Right lobe of liver (tissue), 6 donors: ENCODE measurements at regions not wholly inside any gene's neighbourhood (a gene's known extent, or its start where the extent isn't known, plus 50 kb on each side); places are given as distances from the start of the nearest gene placed in this dataset.

Experiments used
- ATAC-seq, 4 donors: fragments of 200-7000 bp; cut with Tn5 transposase; one replicate each; pipeline ENCODE4 v1.9.1; 2020; ENCODE audit warnings: mild to moderate bottlenecking in 4 of 4, moderate library complexity in 4 of 4
- DNase-seq, 3 donors: peaks; one replicate each; pipeline ENCODE4 v3.0.0-alpha.2; 2020
- H3K27ac ChIP-seq, 3 donors: fragments of 200-600 bp; one replicate each; pipeline ENCODE4 v1.8.0; 2022
- H3K27me3 ChIP-seq, 2 donors: fragments of 200-600 bp; one replicate each; pipeline ENCODE4 v1.8.0; 2022
- H3K36me3 ChIP-seq, 4 donors: fragments of 200-600 bp; sonication (generic) in 1 of 4; one replicate each; pipeline versions ENCODE4 v1.5.1 to v1.8.0; 2017 to 2022; ENCODE audit warnings: control low read depth in 1 of 4
- H3K4me1 ChIP-seq, 4 donors: fragments of 200-600 bp; sonication (generic) in 1 of 4; one replicate each; pipeline versions ENCODE4 v1.5.1 to v1.8.0; 2017 to 2022; ENCODE audit warnings: control low read depth in 1 of 4
- H3K4me3 ChIP-seq, 3 donors: fragments of 200-600 bp; one replicate each; pipeline ENCODE4 v1.8.0; 2022
- H3K9me3 ChIP-seq, 4 donors: fragments of 200-600 bp; sonication (generic) in 1 of 4; one replicate each; pipeline versions ENCODE4 v1.5.1 to v1.8.0; 2017 to 2022; ENCODE audit warnings: control low read depth in 1 of 4
- CTCF ChIP-seq, 4 donors: fragments of 200-600 bp in 3 of 4; fragments of 450-650 bp in 1 of 4; IDR thresholded peaks; one replicate each; pipeline versions ENCODE4 v1.5.1 to v1.8.0; 2016 to 2022; ENCODE audit warnings: antibody characterized with exemption in 4 of 4, mild to moderate bottlenecking in 2 of 4
- POLR2A ChIP-seq: fragments of 450-650 bp; IDR thresholded peaks from one replicate; pipeline ENCODE4 v1.6.1; 2017; ENCODE audit warnings: antibody characterized with exemption, mild to moderate bottlenecking
- WGBS: methylation state at CpG from one replicate; pipeline ENCODE4 v1.1.6; 2018; ENCODE audit warnings: low coverage, low lambda C conversion rate; ENCODE audit not compliant: insufficient coverage; ENCODE audit errors: missing lambda C conversion rate; 5-methylcytosine and 5-hydroxymethylcytosine counted together
- intact Hi-C, 2 donors: fragments of 100-400 bp; cut with DNase I; formaldehyde crosslinking; loops; one replicate each; pipeline versions ENCODE4 v1.11.2 to v1.14.1; 2022
- donor health status: DM: no; HTN: yes; CAD: no.
- donor health status: DM: no; HTN: no; CAD: no.
- donor health status: DM: no; HTN: no; CAD: no.
- donor health status: DM: no; HTN: yes; CAD: no.
- donor health status: DM: no; HTN: yes; CAD: no.

DNA sequence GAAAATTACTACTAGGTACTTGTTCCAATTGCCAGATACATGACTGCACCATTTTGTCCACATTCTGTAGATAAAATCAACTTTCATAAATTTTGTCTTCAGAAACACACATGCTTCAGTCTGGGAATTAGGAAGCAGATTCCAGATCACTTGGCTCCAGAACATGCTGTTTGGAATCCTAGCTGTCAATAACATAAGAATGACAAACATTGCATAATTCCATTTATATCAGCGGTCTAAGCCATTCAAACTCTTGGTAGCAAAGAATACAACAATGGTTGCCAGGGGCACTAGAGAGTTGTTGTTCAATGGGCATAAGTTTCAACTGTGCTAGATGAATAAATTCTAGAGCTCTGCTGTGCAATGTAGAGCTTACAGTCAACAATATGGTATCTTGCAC, 1112.1 kb upstream of the AGA start:
- no peaks in the 10 kb centered on the region for H3K4me1 ChIP-seq
- H3K36me3 ChIP-seq, result no peaks in the 10 kb centered on the region
- no peak overlapping the region for H3K27ac ChIP-seq
- H3K4me3 ChIP-seq, result no peak overlapping the region
- no peaks in the 10 kb centered on the region for H3K27me3 ChIP-seq
- ATAC-seq (peak; percentile 52 to 67 (median 63)), DNase-seq (no peak)
- intact Hi-C loops, result no loop called here
- TF ChIP-seq CTCF (IDR thresholded peaks at IDR 0.05) (no peak), POLR2A (no peak)
- H3K9me3 ChIP-seq, result no peaks in the 10 kb centered on the region
- WGBS, result 40% methylated on average over 1 of the region's 1 CpG

- Histone ChIP-seq H3K27me3 (no peaks in the 10 kb centered on the region), H3K4me3 (no peak overlapping the region), H3K9me3 (no peaks in the 10 kb centered on the region), H3K4me1 (no peaks in the 10 kb centered on the region), H3K36me3 (no peaks in the 10 kb centered on the region), H3K27ac (no peak overlapping the region)
- TF ChIP-seq CTCF (IDR thresholded peaks at IDR 0.05) (no peak), POLR2A (no peak)
- intact Hi-C loops, result no loop called here
- WGBS, result 57% methylated on average over 2 of the region's 2 CpGs
- peak in 1 of 4 donors; percentile 40 for ATAC-seq
- DNase-seq, result no peak
These were observed 1114.6 kb upstream of the AGA start for GRCh38 chr4:178556796-178557195.

GRCh38 chr4:178577933-178578332, 1135.7 kb upstream of the AGA start:
- no peaks in the 10 kb centered on the region for H3K36me3 ChIP-seq
- no peaks in the 10 kb centered on the region for H3K9me3 ChIP-seq
- no peak overlapping the region for H3K4me3 ChIP-seq
- 65% methylated on average over 7 of the region's 7 CpGs for WGBS
- TF ChIP-seq POLR2A (no peak), CTCF (IDR thresholded peaks at IDR 0.05) (peak in 3 of 4 donors; percentile 7 to 24 (median 12))
- ATAC-seq, result no peak
- H3K27me3 ChIP-seq, result no peaks in the 10 kb centered on the region
- no peak overlapping the region for H3K27ac ChIP-seq
- no peaks in the 10 kb centered on the region for H3K4me1 ChIP-seq
- DNase-seq, result no peak
- intact Hi-C loops, result no loop called here

- H3K27me3 ChIP-seq, result no peaks in the 10 kb centered on the region
- H3K4me1 ChIP-seq, result no peaks in the 10 kb centered on the region
- 66% methylated on average over 6 of the region's 6 CpGs for WGBS
- DNase-seq (no peak), ATAC-seq (no peak)
- no peaks in the 10 kb centered on the region for H3K36me3 ChIP-seq
- no peak for TF ChIP-seq CTCF (IDR thresholded peaks at IDR 0.05)
- no peak for TF ChIP-seq POLR2A
- no peak overlapping the region for H3K27ac ChIP-seq
- intact Hi-C loops, result no loop called here
- H3K4me3 ChIP-seq, result no peak overlapping the region
- no peaks in the 10 kb centered on the region for H3K9me3 ChIP-seq
These were observed 1153.4 kb upstream of the AGA start for GRCh38 chr4:178595500-178596138.

DNA sequence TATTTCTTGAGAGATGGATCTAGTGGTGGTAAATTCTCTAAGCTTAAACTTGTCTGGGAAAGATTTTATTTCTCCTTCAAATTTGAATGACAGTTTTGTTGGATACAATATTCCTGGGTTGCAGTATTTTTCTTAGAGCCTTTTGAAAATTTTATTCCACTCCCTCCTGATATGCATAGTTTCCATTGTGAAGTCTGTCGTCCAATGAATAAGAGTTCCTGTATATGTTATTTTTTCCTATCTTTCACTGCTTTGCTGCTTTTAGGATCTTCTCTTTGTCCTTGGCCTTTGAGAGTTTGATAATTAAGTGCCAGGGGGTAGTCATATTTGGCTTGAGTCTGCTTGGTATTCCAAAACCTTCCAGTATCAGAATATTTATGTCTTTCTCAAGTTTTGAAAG, 1156.4 kb upstream of the AGA start:
- Histone ChIP-seq H3K27me3 (no peaks in the 10 kb centered on the region), H3K36me3 (no peaks in the 10 kb centered on the region), H3K4me1 (no peaks in the 10 kb centered on the region), H3K4me3 (no peak overlapping the region), H3K9me3 (no peaks in the 10 kb centered on the region), H3K27ac (no peak overlapping the region)
- TF ChIP-seq CTCF (IDR thresholded peaks at IDR 0.05), result no peak
- TF ChIP-seq POLR2A, result no peak
- DNase-seq, result no peak
- intact Hi-C loops, result no loop called here
- WGBS, result 81% methylated on average over 1 of the region's 1 CpG
- ATAC-seq, result no peak
